ENCODE measurements at regions not wholly inside any gene's neighbourhood (a gene's known extent, or its start where the extent isn't known, plus 50 kb on each side); places are given as distances from the start of the nearest gene placed in this dataset.

DNA sequence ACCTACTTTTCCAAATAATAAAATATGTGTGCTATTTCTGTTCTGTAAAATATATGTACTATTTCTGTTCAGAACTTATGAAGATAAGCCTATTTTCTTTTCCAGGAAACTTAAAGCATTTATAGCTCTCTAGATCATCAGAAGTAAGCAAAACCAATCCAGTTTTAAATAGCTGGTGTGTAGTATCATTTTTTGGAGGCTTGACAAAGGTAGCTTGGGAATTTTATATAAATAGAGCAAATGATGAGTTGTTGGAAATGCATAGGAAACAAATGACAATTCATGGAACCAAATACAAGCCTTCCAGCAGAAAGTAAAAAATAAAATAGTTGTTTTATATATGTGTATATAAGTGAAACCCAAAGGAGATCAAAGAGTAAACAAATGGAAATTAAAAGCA lies 1038.1 kb upstream of the ARRDC3 start:
- TF ChIP-seq, protein P1, sequence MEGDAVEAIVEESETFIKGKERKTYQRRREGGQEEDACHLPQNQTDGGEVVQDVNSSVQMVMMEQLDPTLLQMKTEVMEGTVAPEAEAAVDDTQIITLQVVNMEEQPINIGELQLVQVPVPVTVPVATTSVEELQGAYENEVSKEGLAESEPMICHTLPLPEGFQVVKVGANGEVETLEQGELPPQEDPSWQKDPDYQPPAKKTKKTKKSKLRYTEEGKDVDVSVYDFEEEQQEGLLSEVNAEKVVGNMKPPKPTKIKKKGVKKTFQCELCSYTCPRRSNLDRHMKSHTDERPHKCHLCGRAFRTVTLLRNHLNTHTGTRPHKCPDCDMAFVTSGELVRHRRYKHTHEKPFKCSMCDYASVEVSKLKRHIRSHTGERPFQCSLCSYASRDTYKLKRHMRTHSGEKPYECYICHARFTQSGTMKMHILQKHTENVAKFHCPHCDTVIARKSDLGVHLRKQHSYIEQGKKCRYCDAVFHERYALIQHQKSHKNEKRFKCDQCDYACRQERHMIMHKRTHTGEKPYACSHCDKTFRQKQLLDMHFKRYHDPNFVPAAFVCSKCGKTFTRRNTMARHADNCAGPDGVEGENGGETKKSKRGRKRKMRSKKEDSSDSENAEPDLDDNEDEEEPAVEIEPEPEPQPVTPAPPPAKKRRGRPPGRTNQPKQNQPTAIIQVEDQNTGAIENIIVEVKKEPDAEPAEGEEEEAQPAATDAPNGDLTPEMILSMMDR (IDR thresholded peaks at IDR 0.05), result no peak
- DNase-seq (ENCODE audit: low spot score) (no peak), ATAC-seq (ENCODE audit: low FRiP score) (no peak)

DNA sequence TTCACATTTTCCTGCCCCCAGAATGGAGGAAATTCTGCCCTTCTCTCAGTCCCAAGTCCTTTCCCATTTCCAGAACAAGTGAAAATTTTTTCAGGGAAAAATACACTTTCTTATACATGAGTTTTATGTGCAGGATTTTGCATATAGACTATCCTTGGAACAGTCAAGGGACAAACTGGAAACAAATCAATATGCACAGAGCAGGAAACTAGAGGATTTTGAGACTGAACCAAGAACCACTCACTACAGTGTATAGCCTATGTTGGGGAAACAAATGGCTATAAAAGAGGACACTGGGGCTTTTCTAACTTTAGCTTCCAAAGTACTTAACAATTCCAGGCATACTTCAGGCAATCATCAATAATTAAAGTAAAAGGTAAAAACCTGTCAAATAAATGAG lies 1036.1 kb upstream of the ARRDC3 start:
- DNase-seq (ENCODE audit: low spot score) (no peak), ATAC-seq (ENCODE audit: low FRiP score) (no peak)
- TF ChIP-seq, protein P1 (IDR thresholded peaks at IDR 0.05), result no peak

DNA sequence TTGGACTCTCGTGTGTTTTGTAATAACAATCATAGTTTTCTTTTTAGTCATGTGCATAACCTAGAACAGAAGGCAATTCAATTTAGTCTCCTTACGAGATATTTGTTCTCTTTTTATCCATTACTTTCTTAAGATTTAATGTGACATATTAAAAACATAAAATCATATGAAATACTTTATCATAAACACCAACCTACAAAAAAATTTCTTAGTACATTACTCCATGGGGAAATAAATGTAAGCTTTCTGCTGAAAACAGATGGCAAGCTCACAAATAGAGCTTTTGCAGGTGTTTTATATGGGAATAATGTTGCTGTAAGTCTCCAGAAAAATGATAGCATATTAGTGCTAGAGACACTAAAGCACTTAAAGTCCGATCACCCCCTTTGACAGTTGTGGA lies 1035.2 kb upstream of the ARRDC3 start:
- TF ChIP-seq, protein P1 (IDR thresholded peaks at IDR 0.05), result no peak
- ATAC-seq (ENCODE audit: low FRiP score) (no peak), DNase-seq (ENCODE audit: low spot score) (no peak)

DNA sequence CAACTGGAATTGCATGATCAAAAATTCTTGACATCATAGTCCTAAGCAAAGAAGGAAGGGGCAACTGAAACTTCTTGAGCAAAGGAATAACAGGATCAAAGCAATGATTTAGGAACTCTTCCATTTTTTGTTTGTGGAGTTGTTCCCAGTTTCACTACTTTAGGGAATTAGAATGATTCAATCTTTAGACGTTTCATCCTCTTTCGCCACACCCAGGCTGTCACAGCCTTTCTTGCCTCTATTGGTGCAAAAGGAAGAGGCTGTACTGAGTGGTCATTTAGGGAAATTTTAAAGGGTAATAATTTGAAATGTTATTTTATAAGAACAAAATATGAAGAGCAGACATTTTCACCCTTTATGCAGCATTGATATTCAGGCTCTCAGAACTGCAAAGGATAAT lies 1026.0 kb upstream of the ARRDC3 start:
- no peak for ATAC-seq (ENCODE audit: low FRiP score)
- TF ChIP-seq, protein P1 (IDR thresholded peaks at IDR 0.05), result no peak

DNA sequence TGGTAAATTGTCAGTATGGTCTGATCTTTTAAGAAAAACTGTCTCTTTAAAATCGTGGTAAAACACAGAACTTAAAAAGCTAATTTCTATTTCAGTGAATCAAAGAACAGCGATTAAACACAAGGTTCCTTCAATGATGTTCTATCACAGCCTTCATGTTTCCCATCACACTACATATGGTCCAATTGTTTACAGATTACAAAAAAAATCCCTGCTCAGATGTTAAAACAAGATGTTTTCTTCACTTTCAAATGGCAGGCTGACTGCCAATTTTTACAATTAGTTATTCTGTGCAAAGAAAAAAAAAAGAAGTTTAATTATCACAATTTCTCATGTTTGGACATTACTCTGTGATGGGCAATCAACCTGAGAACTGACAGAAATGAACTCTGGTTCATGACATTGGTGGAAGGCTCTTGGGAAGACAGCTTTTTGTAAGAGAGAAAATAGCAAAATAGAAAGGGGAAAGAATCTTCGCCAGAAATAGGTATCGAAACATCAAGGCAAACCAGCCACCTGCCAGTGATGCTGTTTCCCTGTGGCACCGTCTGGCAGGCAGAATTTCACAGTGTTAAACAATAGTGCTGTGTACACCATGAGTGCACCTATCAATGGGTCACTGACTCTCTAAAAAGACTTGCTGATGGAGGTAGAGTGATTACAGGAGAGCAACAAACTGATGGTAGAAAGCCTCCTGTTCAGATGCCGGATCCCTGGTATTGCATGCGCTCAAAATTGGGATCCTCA lies 1020.0 kb upstream of the ARRDC3 start:
- DNase-seq (ENCODE audit: low spot score), result no peak
- TF ChIP-seq, protein P1 (IDR thresholded peaks at IDR 0.05), result no peak
- ATAC-seq (ENCODE audit: low FRiP score), result no peak

More for the DNA sequence above, 1026.0 kb upstream of the ARRDC3 start:
- no peak for DNase-seq (ENCODE audit: low spot score)

DNA sequence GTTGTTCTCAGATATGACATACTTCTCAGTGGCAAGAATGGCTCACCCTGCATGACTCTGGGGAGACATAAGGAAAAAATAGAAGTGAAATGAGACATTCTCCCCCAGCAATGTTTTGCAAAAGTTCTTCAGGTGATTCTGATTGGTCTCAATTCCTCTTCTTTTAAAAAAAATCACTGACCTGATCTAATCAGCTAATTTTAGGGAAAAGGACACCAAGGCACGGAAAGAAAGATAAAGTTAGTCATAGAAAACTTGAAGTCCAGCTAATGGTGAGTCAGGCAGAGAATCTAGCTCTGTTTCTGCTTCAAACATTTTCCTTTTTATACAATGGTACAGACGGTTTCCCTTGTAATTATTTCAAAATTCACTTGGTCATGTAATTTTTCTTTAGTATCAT lies 1018.9 kb upstream of the ARRDC3 start:
- TF ChIP-seq, protein P1 (IDR thresholded peaks at IDR 0.05), result no peak
- ATAC-seq (ENCODE audit: low FRiP score) (no peak), DNase-seq (ENCODE audit: low spot score) (no peak)

DNA sequence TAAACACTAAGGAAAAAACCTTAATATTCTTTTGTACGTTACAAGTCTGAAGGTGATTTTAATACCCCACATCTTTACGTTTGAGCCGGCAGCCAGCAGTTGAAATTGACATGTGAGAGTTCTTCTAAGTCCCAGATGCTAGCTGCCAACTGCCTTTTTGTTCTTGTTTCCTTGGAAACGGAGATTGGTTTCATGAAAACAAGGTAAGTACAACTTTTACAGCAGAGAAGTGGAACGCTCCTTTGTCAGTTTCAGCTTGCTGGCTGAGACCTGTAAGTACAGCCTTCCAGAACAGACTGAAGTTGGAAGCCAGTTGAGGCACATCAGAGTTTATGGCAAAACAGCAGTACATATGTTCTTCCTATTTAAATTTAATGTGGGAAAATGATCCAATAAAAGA lies 1018.4 kb upstream of the ARRDC3 start:
- TF ChIP-seq, protein P1 (IDR thresholded peaks at IDR 0.05), result no peak
- ATAC-seq (ENCODE audit: low FRiP score) (no peak), DNase-seq (ENCODE audit: low spot score) (no peak)
